ENCODE measurements at regions not wholly inside any gene's neighbourhood (a gene's known extent, or its start where the extent isn't known, plus 50 kb on each side); places are given as distances from the start of the nearest gene placed in this dataset.
"Not testable (repeated sequence)": the region's sequence is repeated elsewhere in the genome, so short reads cannot be mapped to it uniquely, and the experiment has no call there.

GRCh38 chr5:16987776-16988175 is 51.7 kb upstream of the MYO10 start:
- DNase-seq = no peak

DNA sequence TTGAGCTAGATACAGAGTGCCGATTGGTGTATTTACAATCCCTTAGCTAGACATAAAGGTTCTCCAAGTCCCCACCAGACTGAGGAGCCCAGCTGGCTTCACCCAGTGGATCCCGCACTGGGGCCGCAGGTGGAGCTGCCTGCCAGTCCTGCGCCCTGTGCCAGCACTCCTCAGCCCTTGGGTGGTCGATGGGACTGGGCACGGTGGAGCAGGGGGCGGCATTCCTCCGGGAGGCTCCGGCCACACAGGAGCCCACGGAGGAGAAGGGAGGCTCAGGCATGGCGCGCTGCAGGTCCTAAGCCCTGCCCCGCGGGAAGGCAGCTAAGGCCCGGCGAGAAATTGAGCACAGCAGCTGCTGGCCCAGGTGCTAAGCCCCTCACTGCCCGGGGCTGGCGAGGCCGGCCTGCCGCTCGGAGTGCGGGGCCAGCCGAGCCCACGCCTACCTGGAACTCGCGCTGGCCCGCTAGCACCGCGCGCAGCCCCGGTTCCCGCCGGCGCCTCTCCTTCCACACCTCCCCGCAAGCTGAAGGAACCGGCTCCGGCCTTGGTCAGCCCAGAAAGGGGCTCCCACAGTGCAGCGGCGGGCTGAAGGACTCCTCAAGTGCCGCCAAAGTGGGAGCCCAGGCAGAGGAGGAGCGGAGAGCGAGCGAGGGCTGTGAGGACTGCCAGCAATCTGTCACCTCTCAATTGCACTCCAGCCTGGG is 54.9 kb upstream of the MYO10 start:
- DNase-seq = not testable (repeated sequence)

DNA sequence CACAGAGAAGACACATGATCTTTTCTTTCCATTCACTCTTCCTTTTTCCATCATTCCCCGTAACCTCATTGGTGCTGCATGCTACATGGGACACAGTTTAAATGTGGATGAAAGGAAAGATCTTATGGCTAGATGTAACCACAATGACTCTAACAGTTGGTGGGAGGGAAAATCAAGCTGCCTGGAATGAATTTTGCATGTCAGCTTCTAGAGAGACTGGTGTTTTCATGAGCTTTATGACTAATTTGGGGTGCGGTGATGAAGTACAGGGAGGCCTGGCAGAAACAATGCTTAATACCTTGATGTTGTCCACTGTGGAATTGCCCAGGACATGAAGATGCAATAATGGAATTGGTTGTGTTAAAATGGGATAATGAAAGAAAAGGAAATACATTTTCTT is 55.9 kb upstream of the MYO10 start:
- DNase-seq = no peak

GRCh38 chr5:16992444-16992843 is 56.4 kb upstream of the MYO10 start:
- no peak for DNase-seq

GRCh38 chr5:16994565-16994964 is 58.5 kb upstream of the MYO10 start:
- no peak for DNase-seq

- no peak for DNase-seq
Measured at GRCh38 chr5:16995372-16995771, 59.3 kb upstream of the MYO10 start.

DNA sequence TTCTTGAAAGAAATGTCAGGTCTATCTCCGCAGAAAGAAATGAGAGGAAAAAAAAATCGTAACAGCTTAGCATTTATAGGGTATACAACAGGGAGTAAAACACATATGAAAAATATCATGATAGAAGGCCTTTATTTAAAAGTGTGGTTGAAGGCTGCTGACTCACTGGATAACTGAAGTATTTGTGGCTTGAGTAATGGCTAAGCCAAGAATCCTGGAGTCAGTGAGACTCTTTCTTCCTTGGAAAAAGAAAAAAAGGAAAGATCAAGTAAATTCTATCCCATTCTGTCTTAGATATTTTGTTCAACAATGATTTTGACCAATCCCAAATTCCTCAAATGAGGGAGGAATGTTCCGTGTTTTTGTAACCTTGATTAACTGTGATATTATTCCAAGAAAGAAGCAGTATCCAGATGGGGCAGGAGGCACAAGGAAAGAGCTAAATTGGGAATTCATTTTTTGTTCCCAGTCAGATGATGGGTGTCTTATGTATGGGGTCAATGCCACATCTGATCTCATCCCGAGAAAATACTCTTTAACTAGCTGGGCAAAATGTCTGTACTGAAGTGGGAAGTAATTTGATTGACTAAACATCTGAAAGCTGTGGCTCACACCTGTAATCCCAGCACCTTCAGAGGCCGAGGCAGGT is 64.3 kb upstream of the MYO10 start:
- no peak for DNase-seq

- no peak for DNase-seq
Measured at GRCh38 chr5:17001428-17001827, 65.3 kb upstream of the MYO10 start.

DNA sequence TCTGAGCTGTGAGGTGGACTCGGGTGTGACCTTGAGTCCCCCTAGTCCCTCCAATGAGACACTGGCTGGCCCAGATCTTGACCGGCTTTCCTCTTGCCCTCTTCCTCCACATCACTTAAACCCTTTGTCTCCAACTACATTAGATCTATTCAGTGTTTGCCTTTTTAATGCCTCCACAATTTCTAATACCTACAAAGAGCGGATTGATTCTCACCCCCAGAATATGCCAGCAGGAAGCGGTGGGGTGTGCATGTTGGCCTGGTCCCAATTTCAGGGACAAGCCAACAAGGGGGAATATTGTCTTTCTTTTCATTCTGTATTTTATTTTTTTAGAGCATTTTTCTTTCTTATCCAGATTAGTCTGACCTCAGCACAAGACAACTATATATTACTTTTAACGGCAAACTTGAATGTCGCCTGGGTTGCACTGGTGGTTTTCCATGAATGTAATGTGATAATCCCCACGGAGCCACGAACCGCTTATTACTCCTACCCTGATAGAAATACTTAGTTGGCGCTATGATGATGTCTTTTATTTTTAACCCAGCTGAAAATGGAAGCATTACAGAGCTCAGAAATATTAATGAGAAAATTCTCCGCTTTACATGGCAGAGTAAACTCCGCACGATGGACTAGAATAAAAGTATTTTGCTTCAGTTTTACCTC is 68.5 kb upstream of the MYO10 start:
- DNase-seq = peak; percentile 36

- DNase-seq = no peak
Measured at GRCh38 chr5:17005107-17005828, 69.2 kb upstream of the MYO10 start.

DNA sequence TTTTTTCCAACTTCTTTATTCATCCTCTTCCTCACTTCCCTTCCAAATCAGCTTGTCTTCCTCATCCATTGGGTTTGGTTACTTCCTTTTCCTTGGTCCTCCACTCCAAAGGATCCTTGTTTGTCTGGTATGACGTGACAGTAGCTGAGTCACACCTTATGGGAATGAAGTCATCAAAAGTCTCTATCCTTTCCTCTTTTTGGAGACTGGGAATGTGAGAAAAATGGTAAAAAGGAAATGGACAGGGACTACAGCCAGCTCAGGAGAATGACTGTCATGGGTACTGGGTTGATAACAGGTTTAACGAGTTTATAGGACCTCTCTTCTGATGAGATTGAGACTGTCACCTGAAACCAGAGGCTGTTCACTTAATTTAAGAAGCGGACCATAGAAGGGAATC is 76.2 kb upstream of the MYO10 start:
- no peak for DNase-seq

- no peak for DNase-seq
Measured at GRCh38 chr5:17014686-17015085, 78.6 kb upstream of the MYO10 start.

DNA sequence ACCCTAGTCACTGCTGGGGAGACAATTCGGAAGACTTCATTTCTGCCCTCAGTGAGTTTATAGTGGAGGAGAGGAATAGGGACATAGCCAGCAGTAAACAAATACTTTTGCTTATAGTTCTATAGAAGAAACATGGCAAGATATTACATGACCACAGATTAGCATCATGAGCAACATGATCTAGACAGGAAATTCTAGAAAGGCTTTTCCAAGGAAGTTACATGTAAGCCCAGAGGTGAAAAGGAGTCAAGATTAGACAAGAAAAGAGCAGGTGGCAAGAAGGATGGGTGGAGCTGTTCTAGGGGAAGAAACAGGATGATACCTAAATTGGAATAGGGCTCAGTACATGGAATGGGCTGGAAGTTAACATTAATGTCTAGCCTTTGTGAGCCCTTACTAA is 82.8 kb upstream of the MYO10 start:
- no peak for DNase-seq

GRCh38 chr5:17019324-17019723 is 83.2 kb upstream of the MYO10 start:
- DNase-seq = no peak

DNA sequence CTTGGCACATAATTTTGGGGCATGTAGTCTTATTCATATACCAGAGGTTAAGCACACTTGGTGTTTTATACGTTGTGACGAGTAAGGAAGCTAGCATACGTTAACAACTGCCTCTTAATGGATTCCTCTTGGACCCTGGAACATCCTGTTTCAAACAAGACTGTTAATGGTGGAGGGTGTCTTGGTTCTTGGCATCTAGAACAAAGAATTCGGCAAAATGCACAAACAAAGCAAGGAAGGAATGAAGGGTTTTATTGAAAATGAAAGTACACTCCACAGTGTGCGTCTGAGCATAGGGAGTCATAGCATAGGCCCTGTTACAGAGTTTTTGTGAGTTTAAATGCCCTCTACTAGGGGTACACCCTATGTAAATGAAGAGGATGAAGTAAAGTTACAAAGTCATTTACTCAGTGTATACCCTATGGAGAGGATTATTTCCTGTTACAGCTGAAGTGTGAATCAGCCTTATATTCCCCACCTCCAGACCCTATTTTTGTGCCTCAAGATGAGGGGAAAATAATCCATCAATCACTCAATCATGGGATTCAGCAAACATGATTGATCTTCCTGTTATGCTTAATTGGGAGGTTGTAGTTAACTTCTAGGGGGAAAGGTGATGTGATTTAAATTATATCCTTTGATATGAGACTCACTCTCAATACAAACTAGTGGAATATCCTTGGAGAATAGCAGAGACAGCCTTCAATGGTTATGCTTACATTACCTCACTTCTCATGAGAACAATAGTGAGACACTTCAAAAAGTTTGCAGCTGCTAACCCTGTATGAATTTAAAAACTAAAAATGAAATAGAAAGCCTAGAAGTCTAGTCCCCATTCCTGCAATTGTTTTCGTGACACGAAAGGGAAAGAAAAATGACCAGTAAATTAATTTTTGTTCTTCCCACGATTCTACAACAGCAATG is 84.9 kb upstream of the MYO10 start:
- no peak for DNase-seq

- DNase-seq = no peak
Measured at GRCh38 chr5:17021602-17021932, 85.5 kb upstream of the MYO10 start.

- DNase-seq = no peak
Measured at GRCh38 chr5:17022296-17022695, 86.2 kb upstream of the MYO10 start.

DNA sequence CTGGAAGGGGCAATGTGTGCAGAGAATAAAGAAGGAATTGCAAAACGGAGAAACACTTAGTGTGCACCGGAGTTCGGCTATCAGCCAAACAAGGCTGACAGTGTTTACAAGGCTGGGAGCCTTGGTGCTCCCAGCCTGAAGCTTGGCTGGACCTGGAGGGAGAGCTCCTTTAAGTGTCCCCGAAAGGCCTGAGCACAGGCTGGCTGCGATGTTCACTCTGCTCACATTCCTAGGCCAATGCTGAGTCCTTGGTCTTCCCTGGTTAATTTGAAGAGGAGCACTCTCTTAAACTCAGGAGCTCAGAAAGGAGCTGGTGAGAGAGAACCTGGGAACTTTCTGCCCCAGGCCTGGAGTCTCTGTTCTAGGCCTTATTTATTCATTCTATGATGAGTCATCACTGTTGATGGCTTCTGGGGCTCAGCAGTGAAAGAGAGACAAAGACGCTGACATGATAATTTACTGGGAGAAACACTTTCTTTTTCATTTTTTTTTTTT is 88.6 kb upstream of the MYO10 start:
- DNase-seq = no peak

DNA sequence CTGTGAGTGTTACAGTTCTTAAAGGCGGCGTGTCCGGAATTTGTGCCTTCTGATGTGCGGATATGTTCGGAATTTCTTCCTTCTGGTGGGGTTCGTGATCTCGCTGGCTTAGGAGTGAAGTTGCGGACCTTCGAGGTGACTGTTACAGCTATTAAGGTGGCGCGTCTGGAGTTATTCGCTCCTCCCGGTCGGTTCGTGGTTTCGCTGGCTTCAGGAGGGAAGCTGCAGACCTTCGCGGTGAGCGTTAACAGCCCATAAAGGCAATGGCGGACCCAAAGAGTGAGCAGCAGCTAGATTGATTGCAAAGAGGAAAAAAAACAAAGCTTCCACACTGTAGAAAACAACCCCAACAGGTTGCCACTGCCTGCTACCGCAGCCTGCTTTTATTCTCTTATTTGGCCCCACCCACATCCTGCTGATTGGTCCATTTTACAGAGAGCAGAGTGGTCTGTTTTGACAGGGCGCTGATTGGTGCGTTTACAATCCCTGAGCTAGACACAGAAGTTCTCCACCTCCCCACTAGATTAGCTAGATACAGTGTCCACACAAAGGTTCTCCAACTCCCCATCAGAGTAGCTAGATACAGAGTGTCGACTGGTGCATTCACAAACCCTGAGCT is 95.7 kb upstream of the MYO10 start:
- DNase-seq = not testable (repeated sequence)

- DNase-seq = not testable (repeated sequence)
Measured at GRCh38 chr5:17032314-17032985, 96.4 kb upstream of the MYO10 start.

DNA sequence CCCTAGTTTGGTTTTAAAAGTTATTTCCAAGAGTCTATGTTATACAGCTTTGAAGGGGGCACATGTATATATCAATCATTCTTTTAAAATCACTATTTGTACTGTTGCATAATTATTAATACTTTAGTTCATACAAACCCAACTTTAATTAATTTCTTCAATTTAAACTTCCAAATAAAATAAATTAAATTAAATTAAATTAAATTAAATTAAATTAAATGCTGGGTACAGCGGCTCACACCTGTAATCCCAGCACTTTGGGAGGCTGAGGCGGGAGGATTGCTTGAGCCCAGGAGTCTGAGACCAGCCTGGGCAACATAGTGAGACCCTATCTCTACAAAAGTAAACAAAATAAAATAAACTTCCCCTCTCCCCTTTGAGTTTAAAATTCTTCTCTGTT is 98.9 kb upstream of the MYO10 start:
- not testable (repeated sequence) for DNase-seq

Data from left hindlimb (tissue), 1 donor.